Activated CD8-positive, alpha-beta memory T cell treated with anti-CD3 and anti-CD28 coated beads for 36 hours (primary cell): ENCODE measurements at regions not wholly inside any gene's neighbourhood (a gene's known extent, or its start where the extent isn't known, plus 50 kb on each side); places are given as distances from the start of the nearest gene placed in this dataset.

Experiments used
- CTCF ChIA-PET: fragments of 350-600 bp; sonication (Branson Sonifier 250); formaldehyde crosslinking; loops from one replicate; lab custom pipeline; 2021; ENCODE audit warnings: antibody characterized with exemption; lab: Charles Lee
- POLR2A ChIA-PET: fragments of 350-600 bp; sonication (Branson Sonifier 250); formaldehyde crosslinking; loops from one replicate; lab custom pipeline; 2021; ENCODE audit warnings: antibody characterized with exemption; lab: Charles Lee

- POLR2A ChIA-PET, result no interaction called here
- CTCF ChIA-PET, result interaction anchor here (0.6 kb wide), 1 partner anchor 16 kb away, joined by 3 read pairs; no protein-coding TSS in a partner anchor
These were observed 123.7 kb downstream of the QPCT start for GRCh38 chr2:37468170-37468569.

GRCh38 chr2:37469126-37469525 is 124.7 kb downstream of the QPCT start:
- CTCF ChIA-PET, result no interaction called here

GRCh38 chr2:37471104-37471503 is 126.7 kb downstream of the QPCT start:
- ChIA-PET CTCF (no interaction called here), POLR2A (no interaction called here)

More at GRCh38 chr2:37469126-37469525, 124.7 kb downstream of the QPCT start:
- POLR2A ChIA-PET, result no interaction called here

GRCh38 chr2:37471994-37472393 is 127.6 kb downstream of the QPCT start:
- POLR2A ChIA-PET, result no interaction called here
- CTCF ChIA-PET, result no interaction called here

- ChIA-PET POLR2A (no interaction called here), CTCF (no interaction called here)
These were observed 128.5 kb downstream of the QPCT start for GRCh38 chr2:37472959-37473358.

GRCh38 chr2:37476411-37476810 is 132.0 kb downstream of the QPCT start:
- CTCF ChIA-PET, result no interaction called here
- POLR2A ChIA-PET, result no interaction called here

GRCh38 chr2:37477921-37478320 is 133.5 kb downstream of the QPCT start:
- ChIA-PET POLR2A (no interaction called here), CTCF (interaction anchor here (1.0 kb wide), 1 partner anchor 19 kb away, joined by 4 read pairs; no protein-coding TSS in a partner anchor)

GRCh38 chr2:37481244-37481643 is 136.8 kb downstream of the QPCT start:
- POLR2A ChIA-PET, result no interaction called here
- CTCF ChIA-PET, result no interaction called here

- ChIA-PET CTCF (no interaction called here), POLR2A (no interaction called here)
These were observed 144.6 kb downstream of the QPCT start for GRCh38 chr2:37489041-37489456.

- CTCF ChIA-PET, result no interaction called here
These were observed 145.1 kb downstream of the QPCT start for GRCh38 chr2:37489536-37489935.

GRCh38 chr2:37493425-37493824 is 149.0 kb downstream of the QPCT start:
- CTCF ChIA-PET, result no interaction called here
- POLR2A ChIA-PET, result no interaction called here

More at GRCh38 chr2:37489536-37489935, 145.1 kb downstream of the QPCT start:
- POLR2A ChIA-PET, result no interaction called here

- POLR2A ChIA-PET, result no interaction called here
These were observed 154.7 kb downstream of the QPCT start for GRCh38 chr2:37499113-37499512.

GRCh38 chr2:37500031-37500430 is 155.6 kb downstream of the QPCT start:
- ChIA-PET CTCF (interaction anchor here (0.7 kb wide), 1 partner anchor 380 kb away, joined by 3 read pairs; no protein-coding TSS in a partner anchor), POLR2A (no interaction called here)

More at GRCh38 chr2:37499113-37499512, 154.7 kb downstream of the QPCT start:
- CTCF ChIA-PET, result no interaction called here

GRCh38 chr2:37501113-37501512 is 156.7 kb downstream of the QPCT start:
- CTCF ChIA-PET, result no interaction called here
- POLR2A ChIA-PET, result no interaction called here

- POLR2A ChIA-PET, result no interaction called here
- CTCF ChIA-PET, result no interaction called here
These were observed 162.1 kb downstream of the QPCT start for GRCh38 chr2:37506407-37507050.

GRCh38 chr2:37507051-37507410 is 162.6 kb downstream of the QPCT start:
- ChIA-PET CTCF (no interaction called here), POLR2A (no interaction called here)

- CTCF ChIA-PET, result no interaction called here
- POLR2A ChIA-PET, result no interaction called here
These were observed 163.3 kb downstream of the QPCT start for GRCh38 chr2:37507703-37508102.

GRCh38 chr2:37512971-37513370 is 158.5 kb downstream of the CDC42EP3 start:
- POLR2A ChIA-PET, result no interaction called here
- CTCF ChIA-PET, result no interaction called here

- ChIA-PET POLR2A (no interaction called here), CTCF (no interaction called here)
These were observed 147.6 kb downstream of the CDC42EP3 start for GRCh38 chr2:37523814-37524362.

- CTCF ChIA-PET, result no interaction called here
- POLR2A ChIA-PET, result no interaction called here
These were observed 145.1 kb downstream of the CDC42EP3 start for GRCh38 chr2:37526323-37526722.

- ChIA-PET POLR2A (no interaction called here), CTCF (no interaction called here)
These were observed 144.6 kb downstream of the CDC42EP3 start for GRCh38 chr2:37526856-37527255.
